ENCODE measurements at regions not wholly inside any gene's neighbourhood (a gene's known extent, or its start where the extent isn't known, plus 50 kb on each side); places are given as distances from the start of the nearest gene placed in this dataset.

DNA sequence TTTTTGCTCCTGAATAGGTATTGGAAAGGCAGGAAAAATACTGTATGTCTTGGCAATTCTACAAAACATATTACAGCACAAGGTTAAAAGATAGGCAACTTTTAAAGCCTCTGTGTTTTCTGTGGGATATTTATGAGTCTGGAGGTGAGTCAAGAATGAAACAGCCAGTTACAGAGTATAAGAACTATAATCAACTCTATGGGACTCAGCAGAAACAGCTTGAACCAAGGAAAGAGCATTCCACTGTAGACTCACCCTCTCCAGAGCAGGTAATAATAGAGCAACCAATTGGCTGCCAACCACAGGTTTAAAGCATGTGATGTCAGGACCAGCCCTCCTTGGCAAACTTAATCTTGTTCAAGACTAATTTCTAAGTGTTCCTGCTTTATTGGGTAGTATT is 100.5 kb upstream of the MDM1 start:
- ChIA-PET CTCF (interaction anchor here (0.8 to 1.6 kb wide), 2 partner anchors 24 to 74 kb away, joined by 3 read pairs; no protein-coding TSS in a partner anchor), POLR2A (no interaction called here)
- H3K36me3 ChIP-seq (ENCODE audit: control insufficient read depth in 4 of 4, insufficient read depth in 4 of 4, low read length in 3 of 4): peaks cover 0 to 33% (median 0%) of the 10 kb centered on the region in 4 experiments
- H3K27me3 ChIP-seq (replicated peaks in 2 of 5; ENCODE audit: control insufficient read depth in 4 of 5, insufficient read depth in 5 of 5, low read length in 4 of 5): no peaks in the 10 kb centered on the region
- peaks cover 0 to 2% (median 0%) of the 10 kb centered on the region in 5 experiments for H3K9me3 ChIP-seq (ENCODE audit: control extremely low read depth in 1 of 5, control insufficient read depth in 4 of 5, insufficient read depth in 2 of 5, low read depth in 1 of 5, low read length in 4 of 5)
- no peak overlapping the region for H3K4me3 ChIP-seq (ENCODE audit: control insufficient read depth in 1 of 7, extremely low read depth in 1 of 7, insufficient read depth in 4 of 7, low read depth in 2 of 7, low read length in 6 of 7)
- H3K4me1 ChIP-seq (ENCODE audit: control extremely low read depth in 1 of 4, control insufficient read depth in 4 of 4, insufficient read depth in 4 of 4, low read length in 3 of 4): no peaks in the 10 kb centered on the region
- no peak overlapping the region for H3K27ac ChIP-seq (ENCODE audit: insufficient read depth in 1 of 2, low read depth in 1 of 2, low read length in 2 of 2, poor library complexity in 1 of 2, severe bottlenecking in 2 of 2)
- no peak for DNase-seq

GRCh38 chr12:68434391-68435298 is 102.5 kb upstream of the MDM1 start:
- Histone ChIP-seq H3K9me3 (ENCODE audit: control extremely low read depth in 1 of 5, control insufficient read depth in 4 of 5, insufficient read depth in 2 of 5, low read depth in 1 of 5, low read length in 4 of 5) (peaks cover 0 to 2% (median 0%) of the 10 kb centered on the region in 5 experiments), H3K36me3 (ENCODE audit: control insufficient read depth in 4 of 4, insufficient read depth in 4 of 4, low read length in 3 of 4) (peaks cover 0 to 33% (median 0%) of the 10 kb centered on the region in 4 experiments), H3K27me3 (replicated peaks in 2 of 5; ENCODE audit: control insufficient read depth in 4 of 5, insufficient read depth in 5 of 5, low read length in 4 of 5) (no peaks in the 10 kb centered on the region), H3K4me1 (ENCODE audit: control extremely low read depth in 1 of 4, control insufficient read depth in 4 of 4, insufficient read depth in 4 of 4, low read length in 3 of 4) (peaks cover 0 to 7% (median 0%) of the 10 kb centered on the region in 4 experiments), H3K27ac (ENCODE audit: insufficient read depth in 1 of 2, low read depth in 1 of 2, low read length in 2 of 2, poor library complexity in 1 of 2, severe bottlenecking in 2 of 2) (no peak overlapping the region), H3K4me3 (ENCODE audit: control insufficient read depth in 1 of 7, extremely low read depth in 1 of 7, insufficient read depth in 4 of 7, low read depth in 2 of 7, low read length in 6 of 7) (no peak overlapping the region)
- ChIA-PET POLR2A (no interaction called here), CTCF (interaction anchor here (1.0 to 2.0 kb wide), 3 partner anchors 11 to 188 kb away, joined by 3 to 7 read pairs (median 3); no protein-coding TSS in a partner anchor)
- DNase-seq: no peak
- 80% methylated on average over 1 of the region's 2 CpGs for WGBS (ENCODE audit: insufficient coverage)

GRCh38 chr12:68435299-68435637 is 103.1 kb upstream of the MDM1 start:
- Histone ChIP-seq H3K9me3 (ENCODE audit: control extremely low read depth in 1 of 5, control insufficient read depth in 4 of 5, insufficient read depth in 2 of 5, low read depth in 1 of 5, low read length in 4 of 5) (peaks cover 0 to 2% (median 0%) of the 10 kb centered on the region in 5 experiments), H3K27me3 (replicated peaks in 2 of 5; ENCODE audit: control insufficient read depth in 4 of 5, insufficient read depth in 5 of 5, low read length in 4 of 5) (no peaks in the 10 kb centered on the region), H3K4me1 (ENCODE audit: control extremely low read depth in 1 of 4, control insufficient read depth in 4 of 4, insufficient read depth in 4 of 4, low read length in 3 of 4) (peaks cover 0 to 13% (median 2%) of the 10 kb centered on the region in 4 experiments), H3K27ac (ENCODE audit: insufficient read depth in 1 of 2, low read depth in 1 of 2, low read length in 2 of 2, poor library complexity in 1 of 2, severe bottlenecking in 2 of 2) (no peak overlapping the region), H3K36me3 (ENCODE audit: control insufficient read depth in 4 of 4, insufficient read depth in 4 of 4, low read length in 3 of 4) (peaks cover 0 to 33% (median 0%) of the 10 kb centered on the region in 4 experiments), H3K4me3 (ENCODE audit: control insufficient read depth in 1 of 7, extremely low read depth in 1 of 7, insufficient read depth in 4 of 7, low read depth in 2 of 7, low read length in 6 of 7) (no peak overlapping the region)
- ChIA-PET CTCF (interaction anchor here (0.9 to 2.0 kb wide), 4 partner anchors 12 to 187 kb away, joined by 3 to 7 read pairs (median 4); no protein-coding TSS in a partner anchor), POLR2A (interaction anchor here (0.8 kb wide), 1 partner anchor 11 kb away, joined by 3 read pairs; no protein-coding TSS in a partner anchor)
- no peak for DNase-seq
- no CpG with 5 or more reads among the region's 1 CpG for WGBS (ENCODE audit: insufficient coverage)

GRCh38 chr12:68435816-68436215 is 103.7 kb upstream of the MDM1 start:
- ChIA-PET POLR2A (interaction anchor here (0.8 kb wide), 1 partner anchor 10 kb away, joined by 3 read pairs; no protein-coding TSS in a partner anchor), CTCF (interaction anchor here (0.9 to 2.0 kb wide), 5 partner anchors 12 to 186 kb away, joined by 3 to 7 read pairs (median 3); no protein-coding TSS in a partner anchor)
- H3K4me1 ChIP-seq (ENCODE audit: control extremely low read depth in 1 of 4, control insufficient read depth in 4 of 4, insufficient read depth in 4 of 4, low read length in 3 of 4): peaks cover 0 to 17% (median 4%) of the 10 kb centered on the region in 4 experiments
- H3K36me3 ChIP-seq (ENCODE audit: control insufficient read depth in 4 of 4, insufficient read depth in 4 of 4, low read length in 3 of 4): peaks cover 0 to 32% (median 0%) of the 10 kb centered on the region in 4 experiments
- H3K27ac ChIP-seq (ENCODE audit: insufficient read depth in 1 of 2, low read depth in 1 of 2, low read length in 2 of 2, poor library complexity in 1 of 2, severe bottlenecking in 2 of 2): no peak overlapping the region
- no peaks in the 10 kb centered on the region for H3K27me3 ChIP-seq (replicated peaks in 2 of 5; ENCODE audit: control insufficient read depth in 4 of 5, insufficient read depth in 5 of 5, low read length in 4 of 5)
- H3K9me3 ChIP-seq (ENCODE audit: control extremely low read depth in 1 of 5, control insufficient read depth in 4 of 5, insufficient read depth in 2 of 5, low read depth in 1 of 5, low read length in 4 of 5): peaks cover 0 to 2% (median 0%) of the 10 kb centered on the region in 5 experiments
- 100% methylated on average over 1 of the region's 2 CpGs for WGBS (ENCODE audit: insufficient coverage)
- no peak overlapping the region for H3K4me3 ChIP-seq (ENCODE audit: control insufficient read depth in 1 of 7, extremely low read depth in 1 of 7, insufficient read depth in 4 of 7, low read depth in 2 of 7, low read length in 6 of 7)
- DNase-seq: no peak

DNA sequence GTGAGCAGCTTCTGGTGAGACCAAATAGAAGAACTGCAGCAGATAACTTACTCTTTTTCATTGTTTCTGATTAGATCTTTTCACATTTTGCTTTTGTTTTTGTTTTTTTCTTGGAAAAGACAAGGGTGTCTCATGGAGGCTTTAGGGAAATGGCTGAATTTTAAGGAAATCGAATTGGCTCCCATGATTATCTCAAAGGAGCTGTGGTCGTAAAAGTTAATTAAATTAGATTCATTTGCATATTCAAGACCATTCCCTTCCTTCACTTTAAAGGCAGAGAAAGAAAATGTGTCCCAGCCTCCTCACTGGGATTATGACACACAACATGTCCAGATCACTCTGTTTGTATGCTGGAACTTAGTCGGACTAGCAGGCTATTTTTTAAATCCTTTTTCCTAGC is 106.4 kb upstream of the MDM1 start:
- WGBS (ENCODE audit: insufficient coverage): 100% methylated on average over 2 of the region's 3 CpGs
- peaks cover 0 to 15% (median 0%) of the 10 kb centered on the region in 4 experiments for H3K36me3 ChIP-seq (ENCODE audit: control insufficient read depth in 4 of 4, insufficient read depth in 4 of 4, low read length in 3 of 4)
- peaks cover 4 to 40% (median 16%) of the 10 kb centered on the region in 4 experiments for H3K4me1 ChIP-seq (ENCODE audit: control extremely low read depth in 1 of 4, control insufficient read depth in 4 of 4, insufficient read depth in 4 of 4, low read length in 3 of 4)
- H3K27ac ChIP-seq (ENCODE audit: insufficient read depth in 1 of 2, low read depth in 1 of 2, low read length in 2 of 2, poor library complexity in 1 of 2, severe bottlenecking in 2 of 2): no peak overlapping the region
- DNase-seq: no peak
- H3K27me3 ChIP-seq (replicated peaks in 2 of 5; ENCODE audit: control insufficient read depth in 4 of 5, insufficient read depth in 5 of 5, low read length in 4 of 5): no peaks in the 10 kb centered on the region
- ChIA-PET POLR2A (no interaction called here), CTCF (interaction anchor here (1.3 to 1.8 kb wide), 2 partner anchors 73 to 175 kb away, joined by 3 to 5 read pairs; no protein-coding TSS in a partner anchor)
- H3K4me3 ChIP-seq (ENCODE audit: control insufficient read depth in 1 of 7, extremely low read depth in 1 of 7, insufficient read depth in 4 of 7, low read depth in 2 of 7, low read length in 6 of 7): no peak overlapping the region
- peaks cover 0 to 12% (median 0%) of the 10 kb centered on the region in 5 experiments for H3K9me3 ChIP-seq (ENCODE audit: control extremely low read depth in 1 of 5, control insufficient read depth in 4 of 5, insufficient read depth in 2 of 5, low read depth in 1 of 5, low read length in 4 of 5)

DNA sequence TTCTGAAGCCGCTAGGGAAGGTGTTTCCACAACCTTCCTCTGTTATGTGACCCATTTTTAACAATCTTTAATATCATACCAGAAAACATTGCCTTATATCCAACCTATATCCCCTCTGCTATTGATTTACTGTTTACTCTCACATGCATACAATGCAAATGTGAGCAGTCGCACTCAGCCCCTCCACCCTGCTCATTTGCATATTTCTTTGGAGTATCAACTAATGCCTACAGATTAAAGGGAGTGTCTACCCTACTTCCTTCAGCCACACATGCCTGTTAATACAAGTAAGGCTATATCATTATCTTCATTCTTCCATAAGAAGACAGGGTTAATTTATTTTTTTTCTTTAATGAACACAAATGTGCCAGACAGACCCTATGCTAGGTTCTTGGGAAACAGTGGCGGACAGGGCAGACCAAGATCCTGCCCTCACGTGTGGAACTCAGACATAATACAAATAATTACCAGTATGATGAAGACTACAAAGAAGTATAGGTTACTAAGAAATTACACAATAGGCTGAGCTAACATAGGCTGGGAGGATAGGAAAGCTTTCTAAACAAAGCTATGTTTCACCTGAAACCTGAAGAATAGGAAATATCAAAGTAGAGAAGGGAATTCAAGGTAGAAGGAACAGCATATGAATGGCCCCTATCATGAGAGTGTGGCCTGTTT is 107.3 kb upstream of the MDM1 start:
- WGBS (ENCODE audit: insufficient coverage): 100% methylated on average over 2 of the region's 4 CpGs
- H3K4me3 ChIP-seq (ENCODE audit: control insufficient read depth in 1 of 7, extremely low read depth in 1 of 7, insufficient read depth in 4 of 7, low read depth in 2 of 7, low read length in 6 of 7): no peak overlapping the region
- DNase-seq: no peak
- H3K4me1 ChIP-seq (ENCODE audit: control extremely low read depth in 1 of 4, control insufficient read depth in 4 of 4, insufficient read depth in 4 of 4, low read length in 3 of 4): peaks cover 4 to 40% (median 16%) of the 10 kb centered on the region in 4 experiments
- H3K27ac ChIP-seq (ENCODE audit: insufficient read depth in 1 of 2, low read depth in 1 of 2, low read length in 2 of 2, poor library complexity in 1 of 2, severe bottlenecking in 2 of 2): no peak overlapping the region
- POLR2A ChIA-PET: no interaction called here
- peaks cover 0 to 15% (median 2%) of the 10 kb centered on the region in 5 experiments for H3K9me3 ChIP-seq (ENCODE audit: control extremely low read depth in 1 of 5, control insufficient read depth in 4 of 5, insufficient read depth in 2 of 5, low read depth in 1 of 5, low read length in 4 of 5)
- no peaks in the 10 kb centered on the region for H3K27me3 ChIP-seq (replicated peaks in 2 of 5; ENCODE audit: control insufficient read depth in 4 of 5, insufficient read depth in 5 of 5, low read length in 4 of 5)
- CTCF ChIA-PET: interaction anchor here (1.2 to 1.8 kb wide), 4 partner anchors 9 to 174 kb away, joined by 3 to 5 read pairs (median 4); no protein-coding TSS in a partner anchor
- H3K36me3 ChIP-seq (ENCODE audit: control insufficient read depth in 4 of 4, insufficient read depth in 4 of 4, low read length in 3 of 4): peaks cover 0 to 15% (median 0%) of the 10 kb centered on the region in 4 experiments

All from common myeloid progenitor, CD34-positive (primary cell).